ENCODE measurements at regions not wholly inside any gene's neighbourhood (a gene's known extent, or its start where the extent isn't known, plus 50 kb on each side); places are given as distances from the start of the nearest gene placed in this dataset.
"Not testable (repeated sequence)": the region's sequence is repeated elsewhere in the genome, so short reads cannot be mapped to it uniquely, and the experiment has no call there.

- Histone ChIP-seq H3K27ac (no peak overlapping the region), H3K27me3 (no peaks in the 10 kb centered on the region), H3K9me3 (no peaks in the 10 kb centered on the region), H3K4me1 (no peaks in the 10 kb centered on the region), H3K36me3 (no peaks in the 10 kb centered on the region), H3K4me3 (no peak overlapping the region)
- 64 to 92% methylated on average over 1 of the region's 1 CpG for WGBS, 2 donors
- ATAC-seq (ENCODE audit: low FRiP score in 2 of 2) (no peak), DNase-seq (no peak)
- TF ChIP-seq POLR2AphosphoS5 (IDR thresholded peaks at IDR 0.05) (no peak), POLR2A (IDR thresholded peaks at IDR 0.05) (no peak), EP300 (IDR thresholded peaks at IDR 0.05) (no peak)
Measured at GRCh38 chr10:21385536-21385935, 139.9 kb downstream of the SKIDA1 start.

- Histone ChIP-seq H3K4me3 (no peak overlapping the region), H3K9me3 (no peaks in the 10 kb centered on the region), H3K36me3 (no peaks in the 10 kb centered on the region), H3K27ac (no peak overlapping the region), H3K4me1 (no peaks in the 10 kb centered on the region), H3K27me3 (no peaks in the 10 kb centered on the region)
- DNase-seq (no peak), ATAC-seq (ENCODE audit: low FRiP score in 2 of 2) (no peak)
- TF ChIP-seq CTCF (IDR thresholded peaks at IDR 0.05) (no peak), POLR2AphosphoS5 (IDR thresholded peaks at IDR 0.05) (no peak), POLR2A (IDR thresholded peaks at IDR 0.05) (no peak), EP300 (IDR thresholded peaks at IDR 0.05) (no peak)
- 66 to 68% methylated on average over 3 of the region's 3 CpGs for WGBS, 2 donors
Measured at GRCh38 chr10:21379143-21379542, 146.3 kb downstream of the SKIDA1 start.

GRCh38 chr10:21375274-21375673, 150.2 kb downstream of the SKIDA1 start:
- not testable (repeated sequence) for H3K27me3 ChIP-seq; H3K9me3 ChIP-seq; H3K27ac ChIP-seq; ATAC-seq (ENCODE audit: low FRiP score in 2 of 2); DNase-seq; H3K36me3 ChIP-seq; H3K4me1 ChIP-seq; H3K4me3 ChIP-seq
- WGBS, 2 donors: 84 to 89% methylated on average over 2 of the region's 2 CpGs

- not testable (repeated sequence) for H3K27ac ChIP-seq; H3K4me3 ChIP-seq; H3K27me3 ChIP-seq; H3K9me3 ChIP-seq; DNase-seq; H3K36me3 ChIP-seq; ATAC-seq (ENCODE audit: low FRiP score in 2 of 2); H3K4me1 ChIP-seq
- 84 to 95% methylated on average over 3 of the region's 3 CpGs for WGBS, 2 donors
Measured at GRCh38 chr10:21373881-21374280, 151.6 kb downstream of the SKIDA1 start.

- DNase-seq (peak in 1 of 2 donors; percentile 46), ATAC-seq (ENCODE audit: low FRiP score in 2 of 2) (peak; percentile 79 to 98)
- no peaks in the 10 kb centered on the region for H3K36me3 ChIP-seq
- H3K9me3 ChIP-seq: no peaks in the 10 kb centered on the region
- TF ChIP-seq POLR2AphosphoS5 (IDR thresholded peaks at IDR 0.05) (no peak), POLR2A (IDR thresholded peaks at IDR 0.05) (no peak), CTCF (IDR thresholded peaks at IDR 0.05) (no peak), EP300 (IDR thresholded peaks at IDR 0.05) (no peak)
- peak overlapping the region in 1 of 4 donors; percentile 35 for H3K27ac ChIP-seq
- no peaks in the 10 kb centered on the region for H3K27me3 ChIP-seq
- H3K4me1 ChIP-seq: peaks cover 0 to 9% (median 5%) of the 10 kb centered on the region in 4 donors
- peak overlapping the region in 2 of 4 donors; percentile 18 to 19 for H3K4me3 ChIP-seq
- 34 to 42% methylated on average over 3 to 4 of the region's 4 CpGs for WGBS, 2 donors
Measured at GRCh38 chr10:21372651-21373410, 152.7 kb downstream of the SKIDA1 start.

- H3K9me3 ChIP-seq: no peaks in the 10 kb centered on the region
- H3K36me3 ChIP-seq: no peaks in the 10 kb centered on the region
- H3K27me3 ChIP-seq: no peaks in the 10 kb centered on the region
- H3K4me1 ChIP-seq: peaks cover 0 to 9% (median 5%) of the 10 kb centered on the region in 4 donors
- H3K4me3 ChIP-seq: no peak overlapping the region
- ATAC-seq (ENCODE audit: low FRiP score in 2 of 2): no peak
- no peak overlapping the region for H3K27ac ChIP-seq
- no peak for TF ChIP-seq EP300 (IDR thresholded peaks at IDR 0.05)
- no peak for TF ChIP-seq POLR2AphosphoS5 (IDR thresholded peaks at IDR 0.05)
- no peak for TF ChIP-seq CTCF (IDR thresholded peaks at IDR 0.05)
- no peak for TF ChIP-seq POLR2A (IDR thresholded peaks at IDR 0.05)
- WGBS, 2 donors: 45 to 46% methylated on average over 2 of the region's 2 CpGs
- no peak for DNase-seq
Measured at GRCh38 chr10:21369697-21370096, 155.8 kb downstream of the SKIDA1 start.
